ENCODE measurements at regions not wholly inside any gene's neighbourhood (a gene's known extent, or its start where the extent isn't known, plus 50 kb on each side); places are given as distances from the start of the nearest gene placed in this dataset.

- no peaks in the 10 kb centered on the region for H3K36me3 ChIP-seq (ENCODE audit: control insufficient read depth in 2 of 3, insufficient read depth in 3 of 3, low read length in 3 of 3)
- no peak overlapping the region for H3K4me3 ChIP-seq (ENCODE audit: low read length)
- H3K9me3 Mint-ChIP-seq: peaks cover 0 to 7% (median 0%) of the 10 kb centered on the region in 11 donors
- CTCF ChIA-PET: no interaction called here
- no peak for ATAC-seq
- peaks cover 0 to 4% (median 0%) of the 10 kb centered on the region in 7 donors for H3K4me1 Mint-ChIP-seq
- H3K27me3 ChIP-seq (ENCODE audit: control insufficient read depth in 2 of 2, insufficient read depth in 2 of 2, low read length in 2 of 2): no peaks in the 10 kb centered on the region
- H3K9me3 ChIP-seq (ENCODE audit: control insufficient read depth in 2 of 3, low read length in 3 of 3): no peaks in the 10 kb centered on the region
- DNase-seq: no peak
- no peaks in the 10 kb centered on the region for H3K4me1 ChIP-seq (ENCODE audit: control insufficient read depth in 2 of 2, insufficient read depth in 2 of 2, low read length in 2 of 2)
- no peak overlapping the region for H3K4me3 Mint-ChIP-seq
- H3K36me3 Mint-ChIP-seq: no peaks in the 10 kb centered on the region
- H3K27ac ChIP-seq (ENCODE audit: low read depth, low read length): no peak overlapping the region
- no peak overlapping the region for H3K27ac Mint-ChIP-seq
- peaks cover 0 to 33% (median 0%) of the 10 kb centered on the region in 5 donors for H3K27me3 Mint-ChIP-seq
- intact Hi-C loops (cut with micrococcal nuclease): no loop called here
- POLR2A ChIA-PET: no interaction called here
Observed at GRCh38 chr10:128622706-128623105, 496.5 kb upstream of the MKI67 start.

- ATAC-seq: no peak
- CTCF ChIA-PET: interaction anchor here (0.6 kb wide), 1 partner anchor 21 kb away, joined by 4 read pairs; no protein-coding TSS in a partner anchor
- no peak for DNase-seq
- Histone ChIP-seq H3K36me3 (ENCODE audit: control insufficient read depth in 2 of 3, insufficient read depth in 3 of 3, low read length in 3 of 3) (no peaks in the 10 kb centered on the region), H3K4me1 (ENCODE audit: control insufficient read depth in 2 of 2, insufficient read depth in 2 of 2, low read length in 2 of 2) (no peaks in the 10 kb centered on the region), H3K9me3 (ENCODE audit: control insufficient read depth in 2 of 3, low read length in 3 of 3) (no peaks in the 10 kb centered on the region), H3K4me3 (ENCODE audit: low read length) (no peak overlapping the region), H3K27me3 (ENCODE audit: control insufficient read depth in 2 of 2, insufficient read depth in 2 of 2, low read length in 2 of 2) (no peaks in the 10 kb centered on the region), H3K27ac (ENCODE audit: low read depth, low read length) (no peak overlapping the region)
- POLR2A ChIA-PET: no interaction called here
- no peak overlapping the region for H3K4me3 Mint-ChIP-seq
- H3K27ac Mint-ChIP-seq: no peak overlapping the region
- intact Hi-C loops (cut with micrococcal nuclease): no loop called here
- H3K36me3 Mint-ChIP-seq: no peaks in the 10 kb centered on the region
- peaks cover 0 to 4% (median 0%) of the 10 kb centered on the region in 7 donors for H3K4me1 Mint-ChIP-seq
- H3K9me3 Mint-ChIP-seq: peaks cover 0 to 7% (median 0%) of the 10 kb centered on the region in 11 donors
- H3K27me3 Mint-ChIP-seq: peaks cover 0 to 40% (median 0%) of the 10 kb centered on the region in 5 donors
Observed at GRCh38 chr10:128623776-128624175, 497.6 kb upstream of the MKI67 start.

- H3K4me1 ChIP-seq (ENCODE audit: control insufficient read depth in 2 of 2, insufficient read depth in 2 of 2, low read length in 2 of 2): no peaks in the 10 kb centered on the region
- H3K9me3 ChIP-seq (ENCODE audit: control insufficient read depth in 2 of 3, low read length in 3 of 3): no peaks in the 10 kb centered on the region
- H3K36me3 ChIP-seq (ENCODE audit: control insufficient read depth in 2 of 3, insufficient read depth in 3 of 3, low read length in 3 of 3): no peaks in the 10 kb centered on the region
- ATAC-seq (no peak), DNase-seq (no peak)
- H3K36me3 Mint-ChIP-seq: no peaks in the 10 kb centered on the region
- H3K27me3 Mint-ChIP-seq: peaks cover 0 to 48% (median 0%) of the 10 kb centered on the region in 5 donors
- POLR2A ChIA-PET: no interaction called here
- H3K27ac Mint-ChIP-seq: no peak overlapping the region
- H3K9me3 Mint-ChIP-seq: peaks cover 0 to 7% (median 0%) of the 10 kb centered on the region in 11 donors
- intact Hi-C loops (cut with micrococcal nuclease): no loop called here
- H3K4me1 Mint-ChIP-seq: peaks cover 0 to 4% (median 0%) of the 10 kb centered on the region in 7 donors
- no peak overlapping the region for H3K4me3 Mint-ChIP-seq
- H3K27ac ChIP-seq (ENCODE audit: low read depth, low read length): no peak overlapping the region
- H3K4me3 ChIP-seq (ENCODE audit: low read length): no peak overlapping the region
- H3K27me3 ChIP-seq (ENCODE audit: control insufficient read depth in 2 of 2, insufficient read depth in 2 of 2, low read length in 2 of 2): no peaks in the 10 kb centered on the region
- CTCF ChIA-PET: no interaction called here
Observed at GRCh38 chr10:128624656-128625530, 498.7 kb upstream of the MKI67 start.

GRCh38 chr10:128625926-128626325, 499.7 kb upstream of the MKI67 start:
- CTCF ChIA-PET: no interaction called here
- H3K4me1 ChIP-seq (ENCODE audit: control insufficient read depth in 2 of 2, insufficient read depth in 2 of 2, low read length in 2 of 2): no peaks in the 10 kb centered on the region
- POLR2A ChIA-PET: no interaction called here
- H3K36me3 ChIP-seq (ENCODE audit: control insufficient read depth in 2 of 3, insufficient read depth in 3 of 3, low read length in 3 of 3): no peaks in the 10 kb centered on the region
- no peak overlapping the region for H3K27ac ChIP-seq (ENCODE audit: low read depth, low read length)
- peaks cover 0 to 7% (median 0%) of the 10 kb centered on the region in 11 donors for H3K9me3 Mint-ChIP-seq
- H3K27me3 ChIP-seq (ENCODE audit: control insufficient read depth in 2 of 2, insufficient read depth in 2 of 2, low read length in 2 of 2): no peaks in the 10 kb centered on the region
- H3K36me3 Mint-ChIP-seq: no peaks in the 10 kb centered on the region
- no peaks in the 10 kb centered on the region for H3K9me3 ChIP-seq (ENCODE audit: control insufficient read depth in 2 of 3, low read length in 3 of 3)
- H3K27ac Mint-ChIP-seq: no peak overlapping the region
- H3K4me3 Mint-ChIP-seq: no peak overlapping the region
- no peak for ATAC-seq
- H3K4me3 ChIP-seq (ENCODE audit: low read length): no peak overlapping the region
- H3K4me1 Mint-ChIP-seq: peaks cover 0 to 4% (median 0%) of the 10 kb centered on the region in 7 donors
- intact Hi-C loops (cut with micrococcal nuclease): no loop called here
- no peak for DNase-seq
- peaks cover 0 to 55% (median 0%) of the 10 kb centered on the region in 5 donors for H3K27me3 Mint-ChIP-seq

- POLR2A ChIA-PET: no interaction called here
- Histone ChIP-seq H3K36me3 (ENCODE audit: control insufficient read depth in 2 of 3, insufficient read depth in 3 of 3, low read length in 3 of 3) (no peaks in the 10 kb centered on the region), H3K4me3 (ENCODE audit: low read length) (no peak overlapping the region), H3K4me1 (ENCODE audit: control insufficient read depth in 2 of 2, insufficient read depth in 2 of 2, low read length in 2 of 2) (no peaks in the 10 kb centered on the region), H3K27ac (ENCODE audit: low read depth, low read length) (no peak overlapping the region), H3K9me3 (ENCODE audit: control insufficient read depth in 2 of 3, low read length in 3 of 3) (no peaks in the 10 kb centered on the region), H3K27me3 (ENCODE audit: control insufficient read depth in 2 of 2, insufficient read depth in 2 of 2, low read length in 2 of 2) (no peaks in the 10 kb centered on the region)
- no peak overlapping the region for H3K4me3 Mint-ChIP-seq
- no peak for ATAC-seq
- H3K27me3 Mint-ChIP-seq: peaks cover 0 to 59% (median 0%) of the 10 kb centered on the region in 5 donors
- H3K36me3 Mint-ChIP-seq: no peaks in the 10 kb centered on the region
- intact Hi-C loops (cut with micrococcal nuclease): no loop called here
- no peak for DNase-seq
- no peak overlapping the region for H3K27ac Mint-ChIP-seq
- CTCF ChIA-PET: no interaction called here
- peaks cover 0 to 4% (median 0%) of the 10 kb centered on the region in 7 donors for H3K4me1 Mint-ChIP-seq
- peaks cover 0 to 4% (median 0%) of the 10 kb centered on the region in 11 donors for H3K9me3 Mint-ChIP-seq
Observed at GRCh38 chr10:128626397-128627000, 500.3 kb upstream of the MKI67 start.

- no peak overlapping the region for H3K27ac Mint-ChIP-seq
- H3K4me3 ChIP-seq (ENCODE audit: low read length): no peak overlapping the region
- no peaks in the 10 kb centered on the region for H3K27me3 ChIP-seq (ENCODE audit: control insufficient read depth in 2 of 2, insufficient read depth in 2 of 2, low read length in 2 of 2)
- no peak overlapping the region for H3K4me3 Mint-ChIP-seq
- no peaks in the 10 kb centered on the region for H3K36me3 Mint-ChIP-seq
- no peak overlapping the region for H3K27ac ChIP-seq (ENCODE audit: low read depth, low read length)
- ATAC-seq (no peak), DNase-seq (no peak)
- no peaks in the 10 kb centered on the region for H3K9me3 ChIP-seq (ENCODE audit: control insufficient read depth in 2 of 3, low read length in 3 of 3)
- POLR2A ChIA-PET: no interaction called here
- no peaks in the 10 kb centered on the region for H3K4me1 ChIP-seq (ENCODE audit: control insufficient read depth in 2 of 2, insufficient read depth in 2 of 2, low read length in 2 of 2)
- no peaks in the 10 kb centered on the region for H3K36me3 ChIP-seq (ENCODE audit: control insufficient read depth in 2 of 3, insufficient read depth in 3 of 3, low read length in 3 of 3)
- H3K4me1 Mint-ChIP-seq: peaks cover 0 to 4% (median 0%) of the 10 kb centered on the region in 7 donors
- H3K9me3 Mint-ChIP-seq: peaks cover 0 to 4% (median 0%) of the 10 kb centered on the region in 11 donors
- intact Hi-C loops (cut with micrococcal nuclease): no loop called here
- H3K27me3 Mint-ChIP-seq: peaks cover 0 to 62% (median 0%) of the 10 kb centered on the region in 5 donors
- CTCF ChIA-PET: no interaction called here
Observed at GRCh38 chr10:128627811-128628210, 501.6 kb upstream of the MKI67 start.
